ENCODE measurements at regions not wholly inside any gene's neighbourhood (a gene's known extent, or its start where the extent isn't known, plus 50 kb on each side); places are given as distances from the start of the nearest gene placed in this dataset.
"Not testable (repeated sequence)": the region's sequence is repeated elsewhere in the genome, so short reads cannot be mapped to it uniquely, and the experiment has no call there.

DNA sequence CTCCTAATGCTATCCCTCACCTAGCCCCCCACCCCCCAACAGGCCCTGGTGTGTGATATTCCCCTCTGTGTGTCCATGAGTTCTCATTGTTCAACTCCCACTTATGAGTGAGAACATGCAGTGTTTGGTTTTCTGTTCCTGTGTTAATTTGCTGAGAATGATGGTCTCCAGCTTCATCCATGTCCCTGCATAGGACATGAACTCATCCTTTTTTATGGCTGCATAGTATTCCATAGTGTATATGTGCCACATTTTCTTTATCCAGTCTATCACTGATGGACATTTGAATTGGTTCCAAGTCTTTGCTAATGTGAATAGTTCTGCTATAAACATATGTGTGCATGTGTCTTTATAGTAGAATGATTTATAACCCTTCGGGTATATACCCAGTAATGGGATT lies 57.2 kb upstream of the ME3 start:
- not testable (repeated sequence) for TF ChIP-seq CTCF, POLR2A (IDR thresholded peaks at IDR 0.05)
